ENCODE measurements at regions not wholly inside any gene's neighbourhood (a gene's known extent, or its start where the extent isn't known, plus 50 kb on each side); places are given as distances from the start of the nearest gene placed in this dataset.

DNA sequence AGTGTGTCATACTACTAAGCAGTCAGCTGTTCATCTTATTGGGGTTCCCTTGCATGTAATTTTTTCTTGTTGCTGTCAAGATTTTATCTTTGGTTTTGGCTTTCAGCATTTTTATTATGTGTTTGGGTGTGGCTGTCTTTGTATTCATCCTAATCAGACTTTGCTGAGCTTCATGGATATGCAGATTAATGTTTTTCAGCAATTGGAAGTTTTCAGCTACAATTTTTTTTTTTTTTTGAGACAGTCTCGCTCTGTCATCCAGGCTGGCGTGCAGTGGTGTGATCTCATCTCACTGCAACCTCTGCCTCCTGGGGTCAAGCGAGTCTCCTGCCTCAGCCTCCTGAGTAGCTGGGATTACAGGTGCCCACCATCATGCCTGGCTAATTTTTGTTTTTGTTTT, 108.8 kb downstream of the BARX1 start:
- H3K9me3 ChIP-seq = peaks cover 0 to 20% (median 6%) of the 10 kb centered on the region in 4 donors
- H3K4me1 ChIP-seq = no peaks in the 10 kb centered on the region
- TF ChIP-seq, protein P1, sequence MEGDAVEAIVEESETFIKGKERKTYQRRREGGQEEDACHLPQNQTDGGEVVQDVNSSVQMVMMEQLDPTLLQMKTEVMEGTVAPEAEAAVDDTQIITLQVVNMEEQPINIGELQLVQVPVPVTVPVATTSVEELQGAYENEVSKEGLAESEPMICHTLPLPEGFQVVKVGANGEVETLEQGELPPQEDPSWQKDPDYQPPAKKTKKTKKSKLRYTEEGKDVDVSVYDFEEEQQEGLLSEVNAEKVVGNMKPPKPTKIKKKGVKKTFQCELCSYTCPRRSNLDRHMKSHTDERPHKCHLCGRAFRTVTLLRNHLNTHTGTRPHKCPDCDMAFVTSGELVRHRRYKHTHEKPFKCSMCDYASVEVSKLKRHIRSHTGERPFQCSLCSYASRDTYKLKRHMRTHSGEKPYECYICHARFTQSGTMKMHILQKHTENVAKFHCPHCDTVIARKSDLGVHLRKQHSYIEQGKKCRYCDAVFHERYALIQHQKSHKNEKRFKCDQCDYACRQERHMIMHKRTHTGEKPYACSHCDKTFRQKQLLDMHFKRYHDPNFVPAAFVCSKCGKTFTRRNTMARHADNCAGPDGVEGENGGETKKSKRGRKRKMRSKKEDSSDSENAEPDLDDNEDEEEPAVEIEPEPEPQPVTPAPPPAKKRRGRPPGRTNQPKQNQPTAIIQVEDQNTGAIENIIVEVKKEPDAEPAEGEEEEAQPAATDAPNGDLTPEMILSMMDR (IDR thresholded peaks at IDR 0.05) = no peak
- TF ChIP-seq POLR2AphosphoS5 (IDR thresholded peaks at IDR 0.05) (no peak), EP300 (IDR thresholded peaks at IDR 0.05) (no peak), POLR2A (IDR thresholded peaks at IDR 0.05) (no peak)
- intact Hi-C loops (cut with DNase I; ENCODE audit: low total_unique reads) = no loop called here
- no peak overlapping the region for H3K4me3 ChIP-seq
- no peak for DNase-seq
- no peak overlapping the region for H3K27ac ChIP-seq
- no peaks in the 10 kb centered on the region for H3K27me3 ChIP-seq
- H3K36me3 ChIP-seq = no peaks in the 10 kb centered on the region
- WGBS, 5 donors = 92 to 96% (median 95%) methylated on average over 3 of the region's 3 CpGs

DNA sequence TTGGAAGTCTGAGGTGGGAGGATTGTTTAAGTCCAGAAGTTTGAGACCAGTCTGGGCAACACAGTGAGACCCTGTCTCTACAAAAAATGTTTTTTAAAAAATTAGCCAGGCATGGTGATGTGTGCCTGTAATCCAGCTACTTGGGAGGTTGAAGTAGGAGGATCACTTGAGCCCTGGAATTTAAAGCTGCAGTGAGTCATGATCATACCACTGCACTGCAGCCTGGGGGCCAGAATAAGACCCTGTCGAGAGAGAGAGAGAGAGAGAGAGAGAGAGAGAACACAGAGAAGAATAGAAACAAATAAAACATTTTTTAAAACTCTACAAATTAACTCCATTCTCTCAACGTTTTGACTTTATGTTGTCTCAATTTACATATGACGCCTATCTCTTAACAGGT, 111.8 kb downstream of the BARX1 start:
- no peak overlapping the region for H3K27ac ChIP-seq
- no peaks in the 10 kb centered on the region for H3K27me3 ChIP-seq
- intact Hi-C loops (cut with DNase I; ENCODE audit: low total_unique reads) = no loop called here
- no peak for TF ChIP-seq POLR2A (IDR thresholded peaks at IDR 0.05)
- TF ChIP-seq EP300 (IDR thresholded peaks at IDR 0.05) = no peak
- no peak for TF ChIP-seq POLR2AphosphoS5 (IDR thresholded peaks at IDR 0.05)
- TF ChIP-seq, protein P1 (IDR thresholded peaks at IDR 0.05) = no peak
- DNase-seq = no peak
- no peaks in the 10 kb centered on the region for H3K4me1 ChIP-seq
- WGBS, 5 donors = 56 to 70% (median 68%) methylated on average over 3 of the region's 3 CpGs
- H3K4me3 ChIP-seq = no peak overlapping the region
- H3K36me3 ChIP-seq = no peaks in the 10 kb centered on the region
- peaks cover 0 to 20% (median 6%) of the 10 kb centered on the region in 4 donors for H3K9me3 ChIP-seq

DNA sequence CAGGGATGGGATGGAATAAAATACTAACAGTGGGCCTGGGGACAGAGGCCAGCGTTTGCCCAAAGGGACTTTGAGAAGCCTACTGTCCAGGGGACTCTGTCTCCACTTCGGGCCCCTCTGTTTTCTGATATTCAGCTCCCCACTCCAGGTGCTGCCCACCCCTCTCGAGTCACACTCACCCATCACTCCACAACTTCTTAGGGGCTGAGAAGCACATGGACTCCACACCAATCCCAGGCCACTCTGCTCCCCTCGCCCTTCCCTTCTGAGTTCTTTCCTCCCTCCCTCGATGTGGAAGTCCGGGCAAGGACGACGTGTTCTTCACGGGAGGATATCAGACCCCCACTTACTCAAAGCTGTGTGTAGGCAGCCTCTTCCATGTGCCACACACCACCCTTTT, 124.5 kb downstream of the BARX1 start:
- no peaks in the 10 kb centered on the region for H3K9me3 ChIP-seq
- 74 to 83% (median 81%) methylated on average over 9 of the region's 9 CpGs for WGBS, 5 donors
- H3K27ac ChIP-seq = no peak overlapping the region
- TF ChIP-seq POLR2AphosphoS5 (IDR thresholded peaks at IDR 0.05) (no peak), POLR2A (IDR thresholded peaks at IDR 0.05) (no peak), EP300 (IDR thresholded peaks at IDR 0.05) (no peak)
- TF ChIP-seq, protein P1 (IDR thresholded peaks at IDR 0.05) = no peak
- peaks cover 23 to 49% (median 35%) of the 10 kb centered on the region in 4 donors for H3K4me1 ChIP-seq
- DNase-seq = no peak
- H3K27me3 ChIP-seq = peaks cover 0 to 28% (median 11%) of the 10 kb centered on the region in 3 donors
- H3K4me3 ChIP-seq = no peak overlapping the region
- intact Hi-C loops (cut with DNase I; ENCODE audit: low total_unique reads) = no loop called here
- no peaks in the 10 kb centered on the region for H3K36me3 ChIP-seq

DNA sequence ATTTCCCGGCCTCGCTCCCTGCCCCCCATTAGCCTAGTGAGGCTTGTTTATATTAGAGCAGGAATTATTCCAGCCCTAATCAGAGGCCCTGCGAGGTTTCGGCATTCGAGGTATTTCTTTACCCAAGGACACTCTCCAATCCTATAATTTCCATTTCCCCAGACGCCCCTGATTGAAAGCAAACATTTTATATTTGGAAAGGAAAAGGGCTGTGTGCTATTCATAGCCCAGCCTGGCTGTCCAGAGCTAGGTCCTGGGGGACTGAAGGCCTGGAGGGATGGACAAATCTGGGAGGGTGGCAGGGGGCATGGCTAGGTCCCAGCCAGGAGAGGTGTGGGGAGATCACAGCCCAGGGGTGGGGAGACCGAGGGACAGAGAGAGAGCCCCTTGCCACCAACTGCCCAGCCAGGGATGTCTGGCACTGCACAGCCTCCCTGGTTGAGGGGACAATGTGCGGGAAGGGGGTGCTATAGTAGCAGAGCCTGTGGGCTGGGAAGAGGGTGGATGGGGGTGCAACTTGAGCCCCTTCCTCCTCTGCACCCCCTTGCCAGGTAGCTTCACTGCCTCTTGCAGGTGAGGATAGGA, 125.1 kb downstream of the BARX1 start:
- TF ChIP-seq EP300 (IDR thresholded peaks at IDR 0.05) (no peak), POLR2A (IDR thresholded peaks at IDR 0.05) (no peak), POLR2AphosphoS5 (IDR thresholded peaks at IDR 0.05) (no peak)
- TF ChIP-seq, protein P1 (IDR thresholded peaks at IDR 0.05) = no peak
- intact Hi-C loops (cut with DNase I; ENCODE audit: low total_unique reads) = no loop called here

More for the DNA sequence above, 125.1 kb downstream of the BARX1 start:
- H3K4me3 ChIP-seq = no peak overlapping the region
- 31 to 44% (median 39%) methylated on average over 8 of the region's 8 CpGs for WGBS, 5 donors
- peak in 1 of 2 donors; percentile 48 for DNase-seq
- no peaks in the 10 kb centered on the region for H3K9me3 ChIP-seq
- peak overlapping the region in 3 of 5 donors; percentile 33 to 82 (median 34) for H3K27ac ChIP-seq
- H3K27me3 ChIP-seq = peaks cover 0 to 28% (median 11%) of the 10 kb centered on the region in 3 donors
- no peaks in the 10 kb centered on the region for H3K36me3 ChIP-seq
- peaks cover 23 to 49% (median 35%) of the 10 kb centered on the region in 4 donors for H3K4me1 ChIP-seq

All from stomach (tissue), 8 donors.